Ishikawa (cell line): ENCODE measurements at regions not wholly inside any gene's neighbourhood (a gene's known extent, or its start where the extent isn't known, plus 50 kb on each side); places are given as distances from the start of the nearest gene placed in this dataset.

Experiments used
- CEBPB ChIP-seq: IDR thresholded peaks from 2 replicates; pipeline ENCODE4 v1.6.1; 2012
- CREB1 ChIP-seq: IDR thresholded peaks from 2 replicates; pipeline ENCODE4 v1.6.1; 2012; ENCODE audit warnings: low read depth
- EGR1 ChIP-seq: IDR thresholded peaks from 2 replicates; pipeline ENCODE4 v1.6.1; 2012
- EP300 ChIP-seq: IDR thresholded peaks from 2 replicates; pipeline ENCODE4 v1.6.1; 2012; ENCODE audit warnings: borderline replicate concordance
- FOXM1 ChIP-seq: IDR thresholded peaks from 2 replicates; pipeline ENCODE4 v1.6.1; 2012; ENCODE audit warnings: low read depth, borderline replicate concordance
- MAX ChIP-seq: IDR thresholded peaks from 2 replicates; pipeline ENCODE4 v1.6.1; 2012
- NFIC ChIP-seq: IDR thresholded peaks from 2 replicates; pipeline ENCODE4 v1.6.1; 2012
- RAD21 ChIP-seq: IDR thresholded peaks from 2 replicates; pipeline ENCODE4 v1.6.1; 2012; ENCODE audit warnings: low read depth
- TAF1 ChIP-seq: IDR thresholded peaks from 2 replicates; pipeline ENCODE4 v1.6.1; 2012; ENCODE audit warnings: low read depth, mild to moderate bottlenecking
- TCF12 ChIP-seq: IDR thresholded peaks from 2 replicates; pipeline ENCODE4 v1.6.1; 2012; ENCODE audit warnings: low read depth
- TEAD4 ChIP-seq: IDR thresholded peaks from 2 replicates; pipeline ENCODE4 v1.6.1; 2012
- USF1 ChIP-seq: IDR thresholded peaks from 2 replicates; pipeline ENCODE4 v1.6.1; 2012
- YY1 ChIP-seq: IDR thresholded peaks from 2 replicates; pipeline ENCODE4 v1.6.1; 2012; ENCODE audit warnings: low read depth
- ZBTB7A ChIP-seq: IDR thresholded peaks from 2 replicates; pipeline ENCODE4 v1.6.1; 2012; ENCODE audit warnings: low read depth
- TF ChIP-seq, protein P1 (sequence below): IDR thresholded peaks from 2 replicates; pipeline ENCODE4 v1.6.1; 2012; ENCODE audit warnings: low read depth, mild to moderate bottlenecking

GRCh38 chr18:41155025-41155424 is 800.0 kb upstream of the PIK3C3 start:
- TF ChIP-seq USF1 (no peak), EGR1 (no peak), YY1 (no peak), TEAD4 (no peak)

DNA sequence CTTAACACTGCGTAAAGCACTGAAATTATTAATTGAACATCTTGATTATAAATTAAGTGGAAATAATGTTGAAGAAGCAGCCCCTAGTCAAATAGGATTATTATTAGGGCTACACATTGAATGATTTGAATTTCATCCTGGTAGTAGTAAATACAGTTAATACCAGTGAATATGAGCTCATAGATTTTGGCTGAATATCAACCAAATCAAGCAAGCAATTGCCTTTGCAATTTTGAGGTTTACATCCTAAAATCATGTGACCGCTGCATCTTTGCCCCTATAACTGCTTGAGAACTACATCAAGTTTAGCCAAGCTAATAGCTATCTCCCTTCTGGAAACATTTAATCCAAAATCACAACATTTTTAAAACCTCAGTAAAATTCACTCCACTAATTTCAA is 801.2 kb upstream of the PIK3C3 start:
- TF ChIP-seq, protein P1, sequence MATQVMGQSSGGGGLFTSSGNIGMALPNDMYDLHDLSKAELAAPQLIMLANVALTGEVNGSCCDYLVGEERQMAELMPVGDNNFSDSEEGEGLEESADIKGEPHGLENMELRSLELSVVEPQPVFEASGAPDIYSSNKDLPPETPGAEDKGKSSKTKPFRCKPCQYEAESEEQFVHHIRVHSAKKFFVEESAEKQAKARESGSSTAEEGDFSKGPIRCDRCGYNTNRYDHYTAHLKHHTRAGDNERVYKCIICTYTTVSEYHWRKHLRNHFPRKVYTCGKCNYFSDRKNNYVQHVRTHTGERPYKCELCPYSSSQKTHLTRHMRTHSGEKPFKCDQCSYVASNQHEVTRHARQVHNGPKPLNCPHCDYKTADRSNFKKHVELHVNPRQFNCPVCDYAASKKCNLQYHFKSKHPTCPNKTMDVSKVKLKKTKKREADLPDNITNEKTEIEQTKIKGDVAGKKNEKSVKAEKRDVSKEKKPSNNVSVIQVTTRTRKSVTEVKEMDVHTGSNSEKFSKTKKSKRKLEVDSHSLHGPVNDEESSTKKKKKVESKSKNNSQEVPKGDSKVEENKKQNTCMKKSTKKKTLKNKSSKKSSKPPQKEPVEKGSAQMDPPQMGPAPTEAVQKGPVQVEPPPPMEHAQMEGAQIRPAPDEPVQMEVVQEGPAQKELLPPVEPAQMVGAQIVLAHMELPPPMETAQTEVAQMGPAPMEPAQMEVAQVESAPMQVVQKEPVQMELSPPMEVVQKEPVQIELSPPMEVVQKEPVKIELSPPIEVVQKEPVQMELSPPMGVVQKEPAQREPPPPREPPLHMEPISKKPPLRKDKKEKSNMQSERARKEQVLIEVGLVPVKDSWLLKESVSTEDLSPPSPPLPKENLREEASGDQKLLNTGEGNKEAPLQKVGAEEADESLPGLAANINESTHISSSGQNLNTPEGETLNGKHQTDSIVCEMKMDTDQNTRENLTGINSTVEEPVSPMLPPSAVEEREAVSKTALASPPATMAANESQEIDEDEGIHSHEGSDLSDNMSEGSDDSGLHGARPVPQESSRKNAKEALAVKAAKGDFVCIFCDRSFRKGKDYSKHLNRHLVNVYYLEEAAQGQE = no peak
- TF ChIP-seq ZBTB7A = no peak
- no peak for TF ChIP-seq EP300
- no peak for TF ChIP-seq CEBPB
- TF ChIP-seq EGR1 = no peak
- no peak for TF ChIP-seq RAD21
- no peak for TF ChIP-seq TEAD4
- TF ChIP-seq USF1 = no peak
- no peak for TF ChIP-seq TCF12
- no peak for TF ChIP-seq YY1
- no peak for TF ChIP-seq NFIC

DNA sequence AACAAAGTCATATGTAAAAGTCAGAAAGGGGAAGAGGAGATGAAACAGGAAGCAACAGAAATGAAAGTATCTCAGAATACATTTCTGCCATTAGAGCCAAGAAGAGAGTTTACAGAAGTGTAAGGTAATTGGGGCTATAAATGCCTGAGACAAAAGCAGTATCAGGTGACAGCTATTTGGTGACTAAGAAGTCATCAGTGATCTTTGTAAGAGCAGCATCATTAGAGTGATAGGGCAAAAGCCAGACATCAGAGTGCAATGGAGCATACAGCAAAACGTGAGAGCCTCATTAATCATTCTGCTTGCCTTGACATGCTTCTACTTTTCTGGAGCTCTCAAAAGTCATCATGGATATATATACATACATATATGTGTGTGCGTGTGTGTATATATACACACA is 804.7 kb upstream of the PIK3C3 start:
- TF ChIP-seq, protein P1 = no peak
- TF ChIP-seq ZBTB7A (no peak), CREB1 (no peak), MAX (no peak), NFIC (no peak), RAD21 (no peak), TCF12 (no peak)

DNA sequence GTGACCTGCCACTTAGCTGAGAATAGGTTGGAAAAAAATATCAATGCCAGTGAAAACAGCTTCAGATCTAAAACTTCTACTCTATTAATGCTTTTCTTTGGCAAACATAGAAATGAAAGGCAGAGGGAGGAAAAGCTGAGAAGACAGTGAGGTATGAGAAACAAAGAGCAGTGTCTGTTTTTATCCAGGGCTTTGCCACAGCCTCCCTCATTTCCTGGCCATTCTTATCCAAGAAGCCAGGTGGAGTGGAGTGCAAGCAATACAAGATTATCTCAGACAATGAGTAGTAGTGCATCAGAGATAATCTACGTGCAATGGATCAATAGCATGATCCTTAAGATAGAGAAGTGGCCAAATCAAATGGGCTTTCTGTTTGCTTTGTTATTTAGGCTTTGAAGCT is 808.7 kb upstream of the PIK3C3 start:
- TF ChIP-seq EGR1 = no peak
- no peak for TF ChIP-seq TEAD4
- TF ChIP-seq ZBTB7A = no peak
- TF ChIP-seq RAD21 = no peak
- no peak for TF ChIP-seq CEBPB

- no peak for TF ChIP-seq EGR1
- no peak for TF ChIP-seq CREB1
- TF ChIP-seq EP300 = no peak
- TF ChIP-seq ZBTB7A = no peak
- TF ChIP-seq TEAD4 = no peak
These were observed 809.5 kb upstream of the PIK3C3 start for GRCh38 chr18:41145516-41145915.

DNA sequence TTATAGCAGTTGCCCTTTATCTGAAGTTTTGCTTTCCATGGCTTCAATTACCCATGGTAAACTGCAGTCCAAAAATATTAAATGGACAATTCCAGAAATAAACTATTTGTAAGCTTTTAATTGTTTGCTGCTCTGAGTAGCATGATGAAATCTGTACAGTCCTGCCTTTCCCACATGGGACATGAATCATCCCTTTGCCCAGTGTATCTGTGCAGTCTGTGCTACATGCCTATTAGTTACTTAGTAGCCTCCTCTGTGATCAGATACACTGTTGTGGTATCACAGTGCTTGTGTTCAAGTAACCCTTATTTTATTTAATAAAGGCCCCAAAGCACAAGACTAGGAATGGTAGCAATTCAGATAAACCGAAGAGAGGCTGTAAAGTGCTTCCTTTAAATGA is 810.6 kb upstream of the PIK3C3 start:
- TF ChIP-seq CREB1 = no peak
- no peak for TF ChIP-seq CEBPB
- TF ChIP-seq EP300 = no peak
- no peak for TF ChIP-seq TAF1
- no peak for TF ChIP-seq YY1
- TF ChIP-seq MAX = no peak
- TF ChIP-seq ZBTB7A = no peak
- TF ChIP-seq NFIC = no peak
- TF ChIP-seq TCF12 = no peak
- no peak for TF ChIP-seq FOXM1
- TF ChIP-seq USF1 = no peak
- TF ChIP-seq EGR1 = no peak
- TF ChIP-seq TEAD4 = no peak

DNA sequence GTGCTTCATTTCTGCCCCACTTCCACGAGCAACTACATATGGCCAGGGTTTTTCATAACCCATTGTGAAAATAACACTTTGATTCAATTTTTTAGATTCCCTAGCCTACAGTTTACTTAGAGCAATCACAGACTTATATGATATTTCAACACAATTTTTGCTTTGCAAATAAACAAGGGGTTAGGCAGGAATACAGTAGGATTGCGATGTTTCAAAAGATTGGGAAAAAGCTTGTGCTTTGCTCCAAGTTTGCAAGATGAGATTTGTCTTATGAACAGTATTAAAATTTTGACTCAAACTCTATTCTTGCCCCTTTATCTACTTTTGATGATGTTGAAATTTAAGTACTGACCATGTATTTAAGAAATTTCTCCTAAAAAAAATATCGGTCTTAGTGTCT is 814.5 kb upstream of the PIK3C3 start:
- no peak for TF ChIP-seq ZBTB7A
- no peak for TF ChIP-seq MAX
- TF ChIP-seq, protein P1 = no peak
- TF ChIP-seq EGR1 = no peak
- TF ChIP-seq NFIC = no peak
- TF ChIP-seq CEBPB = no peak
- no peak for TF ChIP-seq CREB1
- no peak for TF ChIP-seq TCF12
- no peak for TF ChIP-seq TAF1
- no peak for TF ChIP-seq TEAD4
- no peak for TF ChIP-seq USF1
- TF ChIP-seq YY1 = no peak
